Ureter (tissue), 1 donor: ENCODE measurements at regions not wholly inside any gene's neighbourhood (a gene's known extent, or its start where the extent isn't known, plus 50 kb on each side); places are given as distances from the start of the nearest gene placed in this dataset.

ENCODE experiments used
- DNase-seq: peaks from one replicate; pipeline ENCODE4 v3.0.0-alpha.2; 2020; ENCODE audit warnings: low spot score
- donor health status: DM: yes; HTN: yes; CAD: no.

GRCh38 chr12:75974323-75975187 lies 57.0 kb downstream of the PHLDA1 start:
- no peak for DNase-seq

- no peak for DNase-seq
These were observed 60.3 kb downstream of the PHLDA1 start for GRCh38 chr12:75971253-75971652.

GRCh38 chr12:75970310-75970709 lies 61.3 kb downstream of the PHLDA1 start:
- DNase-seq = no peak

- DNase-seq = no peak
These were observed 61.8 kb downstream of the PHLDA1 start for GRCh38 chr12:75969768-75970167.

- DNase-seq = no peak
These were observed 65.9 kb downstream of the PHLDA1 start for GRCh38 chr12:75965661-75966060.

GRCh38 chr12:75964150-75964549 lies 67.4 kb downstream of the PHLDA1 start:
- DNase-seq = peak; percentile 52

- no peak for DNase-seq
These were observed 69.7 kb downstream of the PHLDA1 start for GRCh38 chr12:75961878-75962277.

GRCh38 chr12:75960954-75961661 lies 70.5 kb downstream of the PHLDA1 start:
- no peak for DNase-seq

GRCh38 chr12:75960086-75960910 lies 71.3 kb downstream of the PHLDA1 start:
- no peak for DNase-seq

GRCh38 chr12:75959506-75959905 lies 72.1 kb downstream of the PHLDA1 start:
- no peak for DNase-seq

GRCh38 chr12:75959060-75959459 lies 72.5 kb downstream of the PHLDA1 start:
- no peak for DNase-seq

GRCh38 chr12:75955251-75955650 lies 76.3 kb downstream of the PHLDA1 start:
- DNase-seq = no peak

- no peak for DNase-seq
These were observed 76.8 kb downstream of the PHLDA1 start for GRCh38 chr12:75954749-75955148.

- no peak for DNase-seq
These were observed 77.5 kb downstream of the PHLDA1 start for GRCh38 chr12:75954041-75954440.

- DNase-seq = no peak
These were observed 78.2 kb downstream of the PHLDA1 start for GRCh38 chr12:75953312-75953906.

- no peak for DNase-seq
These were observed 79.9 kb downstream of the PHLDA1 start for GRCh38 chr12:75951399-75952278.

GRCh38 chr12:75947156-75947723 lies 84.3 kb downstream of the PHLDA1 start:
- no peak for DNase-seq

GRCh38 chr12:75945581-75945980 lies 86.0 kb downstream of the PHLDA1 start:
- DNase-seq = no peak

GRCh38 chr12:75944905-75945432 lies 86.6 kb downstream of the PHLDA1 start:
- DNase-seq = no peak
